ENCODE measurements at regions not wholly inside any gene's neighbourhood (a gene's known extent, or its start where the extent isn't known, plus 50 kb on each side); places are given as distances from the start of the nearest gene placed in this dataset.
A peak's percentile ranks its signal among the peaks of the same experiment; 100 is the strongest.

GRCh38 chr1:195754874-195755273, 853.4 kb downstream of the KCNT2 start:
- no peak for TF ChIP-seq CTCF (IDR thresholded peaks at IDR 0.05)
- Histone ChIP-seq H3K4me1 (no peaks in the 10 kb centered on the region), H3K27ac (no peak overlapping the region), H3K36me3 (no peaks in the 10 kb centered on the region), H3K9me3 (no peaks in the 10 kb centered on the region), H3K27me3 (ENCODE audit: low read depth) (no peaks in the 10 kb centered on the region), H3K4me3 (no peak overlapping the region)
- intact Hi-C loops (cut with DNase I) = no loop called here
- DNase-seq (no peak), ATAC-seq (no peak)

GRCh38 chr1:195754303-195754702, 853.9 kb downstream of the KCNT2 start:
- ATAC-seq (no peak), DNase-seq (no peak)
- intact Hi-C loops (cut with DNase I) = no loop called here
- TF ChIP-seq CTCF (IDR thresholded peaks at IDR 0.05) = no peak
- H3K27me3 ChIP-seq (ENCODE audit: low read depth) = no peaks in the 10 kb centered on the region
- H3K4me3 ChIP-seq = no peak overlapping the region
- H3K36me3 ChIP-seq = no peaks in the 10 kb centered on the region
- no peaks in the 10 kb centered on the region for H3K9me3 ChIP-seq
- H3K4me1 ChIP-seq = no peaks in the 10 kb centered on the region
- H3K27ac ChIP-seq = no peak overlapping the region

GRCh38 chr1:195748969-195749368, 859.3 kb downstream of the KCNT2 start:
- no peak for ATAC-seq
- DNase-seq = no peak

GRCh38 chr1:195745189-195746010, 862.8 kb downstream of the KCNT2 start:
- ATAC-seq = no peak
- DNase-seq = no peak

More at GRCh38 chr1:195748969-195749368, 859.3 kb downstream of the KCNT2 start:
- intact Hi-C loops (cut with DNase I) = no loop called here
- Histone ChIP-seq H3K27ac (no peak overlapping the region), H3K4me3 (no peak overlapping the region), H3K36me3 (no peaks in the 10 kb centered on the region), H3K9me3 (no peaks in the 10 kb centered on the region), H3K27me3 (ENCODE audit: low read depth) (no peaks in the 10 kb centered on the region), H3K4me1 (no peaks in the 10 kb centered on the region)
- TF ChIP-seq CTCF (IDR thresholded peaks at IDR 0.05) = no peak

GRCh38 chr1:195744256-195744655, 864.0 kb downstream of the KCNT2 start:
- ATAC-seq (peak; percentile 16 to 53), DNase-seq (no peak)
- Histone ChIP-seq H3K27me3 (ENCODE audit: low read depth) (no peaks in the 10 kb centered on the region), H3K9me3 (no peaks in the 10 kb centered on the region), H3K27ac (no peak overlapping the region), H3K36me3 (no peaks in the 10 kb centered on the region), H3K4me1 (no peaks in the 10 kb centered on the region), H3K4me3 (no peak overlapping the region)
- TF ChIP-seq CTCF (IDR thresholded peaks at IDR 0.05) = no peak
- intact Hi-C loops (cut with DNase I) = no loop called here

More at GRCh38 chr1:195745189-195746010, 862.8 kb downstream of the KCNT2 start:
- Histone ChIP-seq H3K36me3 (no peaks in the 10 kb centered on the region), H3K4me1 (no peaks in the 10 kb centered on the region), H3K4me3 (no peak overlapping the region), H3K9me3 (no peaks in the 10 kb centered on the region), H3K27me3 (ENCODE audit: low read depth) (no peaks in the 10 kb centered on the region), H3K27ac (no peak overlapping the region)
- intact Hi-C loops (cut with DNase I) = no loop called here
- no peak for TF ChIP-seq CTCF (IDR thresholded peaks at IDR 0.05)
